ENCODE measurements at regions not wholly inside any gene's neighbourhood (a gene's known extent, or its start where the extent isn't known, plus 50 kb on each side); places are given as distances from the start of the nearest gene placed in this dataset.
"Not testable (repeated sequence)": the region's sequence is repeated elsewhere in the genome, so short reads cannot be mapped to it uniquely, and the experiment has no call there.

DNA sequence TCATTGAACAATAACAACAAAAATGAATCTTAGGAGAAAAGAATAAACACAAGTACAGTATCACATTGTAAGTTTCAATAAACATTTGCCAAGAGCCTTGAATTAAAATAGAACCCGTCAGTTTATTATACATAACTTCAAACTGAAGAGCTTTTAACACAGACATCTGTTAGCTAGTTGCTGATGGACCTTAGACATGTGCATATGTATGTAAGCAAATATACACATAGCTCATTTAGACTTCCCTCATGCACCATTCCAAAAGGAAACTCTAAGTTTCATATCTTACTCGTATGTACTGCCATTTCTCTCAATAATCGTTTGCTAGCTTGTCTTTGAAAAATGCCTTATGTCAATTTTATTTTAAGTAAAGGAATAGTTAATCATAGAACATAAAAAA is 235.0 kb downstream of the TENT5A start:
- Histone ChIP-seq H2BK12ac (ENCODE audit: low read length) (no peak overlapping the region), H3K79me1 (ENCODE audit: low read depth, low read length) (no peaks in the 10 kb centered on the region), H2AK5ac (ENCODE audit: low read depth, low read length) (no peak overlapping the region), H2BK15ac (ENCODE audit: low read length) (no peak overlapping the region), H2BK5ac (ENCODE audit: low read length) (no peak overlapping the region), H3K4me1 (ENCODE audit: control insufficient read depth in 2 of 2, insufficient read depth in 1 of 2, low read depth in 1 of 2, low read length in 2 of 2) (no peaks in the 10 kb centered on the region), H2AFZ (ENCODE audit: low read length) (no peak overlapping the region), H3K9ac (ENCODE audit: low read depth, low read length, poor library complexity) (no peak overlapping the region), H3K27me3 (ENCODE audit: control insufficient read depth in 3 of 3, insufficient read depth in 3 of 3, low read depth in 1 of 3, low read length in 3 of 3) (no peaks in the 10 kb centered on the region), H3K4me3 (ENCODE audit: low read length in 2 of 2) (no peak overlapping the region), H4K91ac (ENCODE audit: low read depth, low read length, poor library complexity) (no peak overlapping the region), H3K18ac (ENCODE audit: low read length) (no peak overlapping the region), H3K4ac (ENCODE audit: low read length) (no peak overlapping the region), H3K4me2 (ENCODE audit: insufficient read depth, low read length, poor library complexity, severe bottlenecking) (no peak overlapping the region), H4K8ac (ENCODE audit: low read depth, low read length) (no peak overlapping the region), H3K27ac (replicated peaks; ENCODE audit: low read length) (no peak overlapping the region), H3K14ac (ENCODE audit: low read length) (no peak overlapping the region), H2BK120ac (ENCODE audit: low read depth, low read length) (no peak overlapping the region), H3K9me3 (replicated peaks in 1 of 2; ENCODE audit: control insufficient read depth in 2 of 2, insufficient read depth in 1 of 2, low read depth in 1 of 2, low read length in 2 of 2) (no peaks in the 10 kb centered on the region), H3K36me3 (replicated peaks in 1 of 2; ENCODE audit: control insufficient read depth in 2 of 2, insufficient read depth in 2 of 2, low read length in 2 of 2) (no peaks in the 10 kb centered on the region), H3K23ac (ENCODE audit: low read depth, low read length, poor library complexity) (no peak overlapping the region)
- DNase-seq (ENCODE audit: low spot score), result no peak
- no CpG with 5 or more reads among the region's 3 CpGs for WGBS, 2 donors (ENCODE audit: extremely low coverage in 2 of 2, insufficient read length in 2 of 2, insufficient replicate concordance in 1 of 2)

DNA sequence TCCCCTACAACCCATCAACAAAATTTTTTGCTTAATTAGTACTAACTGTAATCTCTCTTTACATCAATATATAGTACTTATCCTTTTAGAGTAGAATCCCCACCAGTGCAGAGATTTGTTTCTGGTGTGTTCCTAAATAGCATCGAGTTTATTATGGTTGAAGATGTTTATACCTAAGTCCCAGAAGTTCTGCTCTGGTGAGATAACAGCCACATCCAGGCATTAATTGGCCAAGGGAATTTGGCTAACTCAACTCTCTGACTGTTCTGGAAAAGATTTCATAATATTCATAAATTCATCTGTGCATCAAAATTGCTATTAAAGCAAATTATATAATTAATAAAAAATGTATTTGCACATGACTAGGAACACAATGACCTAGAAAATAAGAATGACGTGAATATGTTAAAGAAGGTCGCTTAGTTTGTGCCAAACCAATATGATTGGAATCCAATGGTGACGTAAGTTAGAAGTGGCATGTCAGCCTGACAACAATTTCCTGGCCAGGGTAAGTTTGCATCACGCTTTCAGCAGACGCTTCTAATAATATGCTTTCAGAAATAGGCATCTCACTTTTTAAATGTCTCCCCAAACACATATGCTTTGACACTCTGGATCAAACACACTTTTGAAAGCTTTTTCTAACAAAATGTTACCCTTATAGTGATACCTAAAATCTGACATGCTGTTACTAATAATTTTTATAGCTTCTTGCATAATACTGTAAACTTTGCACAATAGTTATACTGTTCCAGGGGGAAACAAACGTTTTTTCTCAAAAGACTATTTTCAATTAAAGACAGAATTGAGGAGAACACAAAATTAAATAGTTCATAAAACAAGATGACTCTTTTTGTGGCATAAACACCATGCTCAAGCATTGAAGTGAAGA is 236.7 kb downstream of the TENT5A start:
- no peak overlapping the region for H3K23ac ChIP-seq (ENCODE audit: low read depth, low read length, poor library complexity)
- H2BK5ac ChIP-seq (ENCODE audit: low read length), result no peak overlapping the region
- no CpG with 5 or more reads among the region's 7 CpGs for WGBS, 2 donors (ENCODE audit: extremely low coverage in 2 of 2, insufficient read length in 2 of 2, insufficient replicate concordance in 1 of 2)

DNA sequence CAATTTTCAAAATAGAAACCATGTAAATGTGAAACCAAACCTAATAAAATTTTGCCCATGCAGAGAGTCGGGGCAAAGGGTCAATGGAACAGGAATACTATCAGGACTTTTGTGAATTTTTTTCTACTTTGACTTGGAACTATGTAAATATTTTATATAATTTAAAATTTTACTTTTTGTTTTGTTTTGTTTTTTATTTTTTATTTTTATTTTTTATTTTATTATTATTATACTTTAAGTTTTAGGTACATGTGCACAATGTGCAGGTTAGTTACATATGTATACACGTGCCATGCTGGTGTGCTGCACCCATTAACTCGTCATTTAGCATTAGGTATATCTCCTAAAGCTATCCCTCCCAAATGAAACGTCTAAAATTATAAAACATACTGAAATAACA is 238.3 kb downstream of the TENT5A start:
- H3K14ac ChIP-seq (ENCODE audit: low read length); H3K4me2 ChIP-seq (ENCODE audit: insufficient read depth, low read length, poor library complexity, severe bottlenecking); H3K18ac ChIP-seq (ENCODE audit: low read length); H2BK15ac ChIP-seq (ENCODE audit: low read length); H3K4me3 ChIP-seq (ENCODE audit: low read length in 2 of 2); H2BK12ac ChIP-seq (ENCODE audit: low read length); H3K27me3 ChIP-seq (ENCODE audit: control insufficient read depth in 3 of 3, insufficient read depth in 3 of 3, low read depth in 1 of 3, low read length in 3 of 3); H3K9ac ChIP-seq (ENCODE audit: low read depth, low read length, poor library complexity); H3K23ac ChIP-seq (ENCODE audit: low read depth, low read length, poor library complexity); H2BK120ac ChIP-seq (ENCODE audit: low read depth, low read length); H4K91ac ChIP-seq (ENCODE audit: low read depth, low read length, poor library complexity); H3K79me1 ChIP-seq (ENCODE audit: low read depth, low read length); H3K36me3 ChIP-seq (replicated peaks in 1 of 2; ENCODE audit: control insufficient read depth in 2 of 2, insufficient read depth in 2 of 2, low read length in 2 of 2); H2AK5ac ChIP-seq (ENCODE audit: low read depth, low read length); H3K4ac ChIP-seq (ENCODE audit: low read length); H3K9me3 ChIP-seq (replicated peaks in 1 of 2; ENCODE audit: control insufficient read depth in 2 of 2, insufficient read depth in 1 of 2, low read depth in 1 of 2, low read length in 2 of 2); H3K27ac ChIP-seq (replicated peaks; ENCODE audit: low read length); H4K8ac ChIP-seq (ENCODE audit: low read depth, low read length); H2BK5ac ChIP-seq (ENCODE audit: low read length); DNase-seq (ENCODE audit: low spot score); H2AFZ ChIP-seq (ENCODE audit: low read length); H3K4me1 ChIP-seq (ENCODE audit: control insufficient read depth in 2 of 2, insufficient read depth in 1 of 2, low read depth in 1 of 2, low read length in 2 of 2): not testable (repeated sequence)
- no CpG with 5 or more reads among the region's 4 CpGs for WGBS, 2 donors (ENCODE audit: extremely low coverage in 2 of 2, insufficient read length in 2 of 2, insufficient replicate concordance in 1 of 2)

More for the DNA sequence above, 236.7 kb downstream of the TENT5A start:
- no peaks in the 10 kb centered on the region for H3K9me3 ChIP-seq (replicated peaks in 1 of 2; ENCODE audit: control insufficient read depth in 2 of 2, insufficient read depth in 1 of 2, low read depth in 1 of 2, low read length in 2 of 2)
- no peaks in the 10 kb centered on the region for H3K27me3 ChIP-seq (ENCODE audit: control insufficient read depth in 3 of 3, insufficient read depth in 3 of 3, low read depth in 1 of 3, low read length in 3 of 3)
- no peak overlapping the region for H3K4me3 ChIP-seq (ENCODE audit: low read length in 2 of 2)
- H4K8ac ChIP-seq (ENCODE audit: low read depth, low read length), result no peak overlapping the region
- no peak overlapping the region for H3K9ac ChIP-seq (ENCODE audit: low read depth, low read length, poor library complexity)
- H2BK12ac ChIP-seq (ENCODE audit: low read length), result no peak overlapping the region
- H3K18ac ChIP-seq (ENCODE audit: low read length), result no peak overlapping the region
- no peak overlapping the region for H3K4me2 ChIP-seq (ENCODE audit: insufficient read depth, low read length, poor library complexity, severe bottlenecking)
- no peak for DNase-seq (ENCODE audit: low spot score)
- no peak overlapping the region for H2BK15ac ChIP-seq (ENCODE audit: low read length)
- no peaks in the 10 kb centered on the region for H3K4me1 ChIP-seq (ENCODE audit: control insufficient read depth in 2 of 2, insufficient read depth in 1 of 2, low read depth in 1 of 2, low read length in 2 of 2)
- H3K27ac ChIP-seq (replicated peaks; ENCODE audit: low read length), result no peak overlapping the region
- H2AK5ac ChIP-seq (ENCODE audit: low read depth, low read length), result no peak overlapping the region
- H2AFZ ChIP-seq (ENCODE audit: low read length), result no peak overlapping the region
- H3K79me1 ChIP-seq (ENCODE audit: low read depth, low read length), result no peaks in the 10 kb centered on the region
- no peak overlapping the region for H2BK120ac ChIP-seq (ENCODE audit: low read depth, low read length)
- no peak overlapping the region for H3K14ac ChIP-seq (ENCODE audit: low read length)
- no peak overlapping the region for H3K4ac ChIP-seq (ENCODE audit: low read length)
- H3K36me3 ChIP-seq (replicated peaks in 1 of 2; ENCODE audit: control insufficient read depth in 2 of 2, insufficient read depth in 2 of 2, low read length in 2 of 2), result no peaks in the 10 kb centered on the region
- H4K91ac ChIP-seq (ENCODE audit: low read depth, low read length, poor library complexity), result no peak overlapping the region

DNA sequence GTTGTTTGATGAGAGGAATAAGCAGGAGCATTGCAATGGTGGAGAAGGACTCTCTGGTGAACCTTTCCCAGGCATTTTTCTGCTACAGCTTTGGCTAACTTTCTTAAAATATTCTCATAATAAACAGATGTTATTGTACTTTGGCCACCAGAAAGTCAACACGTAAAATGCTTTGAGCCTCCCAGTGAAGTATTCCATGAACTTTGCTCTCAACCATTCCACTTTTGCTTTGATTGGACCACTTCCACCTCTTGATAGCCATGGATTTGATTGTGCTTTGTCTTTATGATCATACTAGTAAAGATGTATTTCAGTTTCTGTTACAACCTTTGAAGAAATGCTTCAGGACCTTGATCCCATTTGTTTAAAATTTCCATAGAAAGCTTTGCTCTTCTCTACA is 241.1 kb downstream of the TENT5A start:
- Histone ChIP-seq H3K36me3 (replicated peaks in 1 of 2; ENCODE audit: control insufficient read depth in 2 of 2, insufficient read depth in 2 of 2, low read length in 2 of 2) (no peaks in the 10 kb centered on the region), H3K27ac (replicated peaks; ENCODE audit: low read length) (no peak overlapping the region), H2AK5ac (ENCODE audit: low read depth, low read length) (no peak overlapping the region), H3K4me1 (ENCODE audit: control insufficient read depth in 2 of 2, insufficient read depth in 1 of 2, low read depth in 1 of 2, low read length in 2 of 2) (no peaks in the 10 kb centered on the region), H2BK5ac (ENCODE audit: low read length) (no peak overlapping the region), H2BK120ac (ENCODE audit: low read depth, low read length) (no peak overlapping the region), H3K9ac (ENCODE audit: low read depth, low read length, poor library complexity) (no peak overlapping the region), H3K23ac (ENCODE audit: low read depth, low read length, poor library complexity) (no peak overlapping the region), H3K4ac (ENCODE audit: low read length) (no peak overlapping the region), H2BK12ac (ENCODE audit: low read length) (no peak overlapping the region), H3K79me1 (ENCODE audit: low read depth, low read length) (no peaks in the 10 kb centered on the region), H2AFZ (ENCODE audit: low read length) (no peak overlapping the region), H3K4me3 (ENCODE audit: low read length in 2 of 2) (no peak overlapping the region), H4K91ac (ENCODE audit: low read depth, low read length, poor library complexity) (no peak overlapping the region), H2BK15ac (ENCODE audit: low read length) (no peak overlapping the region), H4K8ac (ENCODE audit: low read depth, low read length) (no peak overlapping the region), H3K18ac (ENCODE audit: low read length) (no peak overlapping the region), H3K4me2 (ENCODE audit: insufficient read depth, low read length, poor library complexity, severe bottlenecking) (no peak overlapping the region), H3K9me3 (replicated peaks in 1 of 2; ENCODE audit: control insufficient read depth in 2 of 2, insufficient read depth in 1 of 2, low read depth in 1 of 2, low read length in 2 of 2) (no peaks in the 10 kb centered on the region), H3K27me3 (ENCODE audit: control insufficient read depth in 3 of 3, insufficient read depth in 3 of 3, low read depth in 1 of 3, low read length in 3 of 3) (no peaks in the 10 kb centered on the region), H3K14ac (ENCODE audit: low read length) (no peak overlapping the region)
- no CpG with 5 or more reads among the region's 1 CpG for WGBS, 2 donors (ENCODE audit: extremely low coverage in 2 of 2, insufficient read length in 2 of 2, insufficient replicate concordance in 1 of 2)
- no peak for DNase-seq (ENCODE audit: low spot score)

Data from neuronal stem cell (in vitro differentiated cells).